HCT116 (cell line): ENCODE measurements at regions not wholly inside any gene's neighbourhood (a gene's known extent, or its start where the extent isn't known, plus 50 kb on each side); places are given as distances from the start of the nearest gene placed in this dataset.

Experiments used
- ATF3 ChIP-seq: IDR thresholded peaks from 2 replicates; pipeline ENCODE4 v1.6.1; 2012
- EGR1 ChIP-seq: IDR thresholded peaks from 2 replicates; pipeline ENCODE4 v1.6.1; 2012; ENCODE audit warnings: low read depth
- ELF1 ChIP-seq: IDR thresholded peaks from 2 replicates; pipeline ENCODE4 v1.6.1; 2012; ENCODE audit warnings: low read depth, borderline replicate concordance
- EZH2 ChIP-seq: fragments of 200-600 bp; sonication (generic); IDR thresholded peaks from 2 replicates; pipeline ENCODE4 v1.6.1; 2017; ENCODE audit warnings: antibody characterized with exemption, mixed run types
- EZH2phosphoT487 ChIP-seq: fragments of 200-600 bp; IDR thresholded peaks from 2 replicates; pipeline ENCODE4 v1.6.1; 2018; ENCODE audit warnings: antibody characterized with exemption, borderline replicate concordance
- JUND ChIP-seq: IDR thresholded peaks from 2 replicates; pipeline ENCODE4 v1.6.1; 2012
- MAX ChIP-seq: IDR thresholded peaks from 2 replicates; pipeline ENCODE4 v1.6.1; 2012
- POLR2A ChIP-seq: IDR thresholded peaks from 2 replicates; pipeline ENCODE4 v1.7.0; 2011; ENCODE audit warnings: borderline replicate concordance; ENCODE audit not compliant: insufficient read depth, insufficient read length; ENCODE audit errors: extremely low read depth
- POLR2AphosphoS5 ChIP-seq: IDR thresholded peaks from 2 replicates; pipeline ENCODE4 v1.6.1; 2011; ENCODE audit warnings: mild to moderate bottlenecking, low read depth, low read length, moderate library complexity
- RAD21 ChIP-seq: IDR thresholded peaks from 2 replicates; pipeline ENCODE4 v1.6.1; 2012; ENCODE audit warnings: low read depth, mild to moderate bottlenecking
- SP1 ChIP-seq: IDR thresholded peaks from 2 replicates; pipeline ENCODE4 v1.6.1; 2012; ENCODE audit warnings: low read depth
- YY1 ChIP-seq: IDR thresholded peaks from 2 replicates; pipeline ENCODE4 v1.6.1; 2011; ENCODE audit warnings: low read length, low read depth, moderate library complexity, mild to moderate bottlenecking; ENCODE audit not compliant: insufficient replicate concordance; ENCODE audit errors: extremely low read depth
- TF ChIP-seq, protein P1 (sequence below), 3 experiments: fragments of 200-600 bp in 1 of 3; sonication (generic) in 1 of 3; IDR thresholded peaks in 2 of 3; conservative IDR thresholded peaks in 1 of 3; 2 replicates each; pipeline ENCODE4 v1.5.1; 2012 to 2017; ENCODE audit warnings: low read depth in 2 of 3, low read length in 2 of 3, antibody characterized with exemption in 1 of 3, borderline replicate concordance in 1 of 3, control low read depth in 1 of 3, mild to moderate bottlenecking in 1 of 3, mixed read lengths in 1 of 3, mixed run types in 1 of 3, moderate library complexity in 1 of 3; ENCODE audit not compliant: insufficient read depth in 1 of 3
- TF ChIP-seq, protein P2 (sequence below): IDR thresholded peaks from 2 replicates; pipeline ENCODE4 v1.6.1; 2012; ENCODE audit warnings: low read depth

DNA sequence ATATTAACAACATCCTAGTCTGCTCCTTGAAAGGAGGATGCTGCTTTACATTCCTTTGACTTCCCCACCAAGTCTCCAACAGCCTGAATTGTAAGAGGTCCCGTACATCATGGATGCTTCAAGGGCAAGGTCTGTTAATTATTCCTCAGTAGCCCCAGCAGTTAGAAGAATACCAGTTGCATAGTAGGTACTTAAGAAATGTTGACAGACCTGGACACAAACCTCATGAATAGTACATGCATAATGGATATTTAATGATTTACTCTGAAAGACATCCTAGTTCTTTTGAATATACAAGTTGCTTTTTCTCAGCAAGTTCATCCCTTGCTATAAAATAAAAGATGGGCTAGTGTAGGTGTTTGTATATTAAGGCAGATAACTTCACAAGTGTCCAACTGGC, 112.1 kb upstream of the DPYD start:
- no peak for TF ChIP-seq ELF1
- TF ChIP-seq, protein P1, sequence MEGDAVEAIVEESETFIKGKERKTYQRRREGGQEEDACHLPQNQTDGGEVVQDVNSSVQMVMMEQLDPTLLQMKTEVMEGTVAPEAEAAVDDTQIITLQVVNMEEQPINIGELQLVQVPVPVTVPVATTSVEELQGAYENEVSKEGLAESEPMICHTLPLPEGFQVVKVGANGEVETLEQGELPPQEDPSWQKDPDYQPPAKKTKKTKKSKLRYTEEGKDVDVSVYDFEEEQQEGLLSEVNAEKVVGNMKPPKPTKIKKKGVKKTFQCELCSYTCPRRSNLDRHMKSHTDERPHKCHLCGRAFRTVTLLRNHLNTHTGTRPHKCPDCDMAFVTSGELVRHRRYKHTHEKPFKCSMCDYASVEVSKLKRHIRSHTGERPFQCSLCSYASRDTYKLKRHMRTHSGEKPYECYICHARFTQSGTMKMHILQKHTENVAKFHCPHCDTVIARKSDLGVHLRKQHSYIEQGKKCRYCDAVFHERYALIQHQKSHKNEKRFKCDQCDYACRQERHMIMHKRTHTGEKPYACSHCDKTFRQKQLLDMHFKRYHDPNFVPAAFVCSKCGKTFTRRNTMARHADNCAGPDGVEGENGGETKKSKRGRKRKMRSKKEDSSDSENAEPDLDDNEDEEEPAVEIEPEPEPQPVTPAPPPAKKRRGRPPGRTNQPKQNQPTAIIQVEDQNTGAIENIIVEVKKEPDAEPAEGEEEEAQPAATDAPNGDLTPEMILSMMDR (IDR thresholded peaks at IDR 0.05 in 2 of 3, conservative IDR thresholded peaks at IDR 0.05 in 1 of 3; ENCODE audit: borderline replicate concordance in 1 of 3, insufficient read depth in 1 of 3, low read depth in 2 of 3, low read length in 2 of 3): no peak
- no peak for TF ChIP-seq SP1
- TF ChIP-seq EZH2: no peak
- TF ChIP-seq RAD21: no peak
- no peak for TF ChIP-seq POLR2A
- TF ChIP-seq MAX: no peak
- no peak for TF ChIP-seq POLR2AphosphoS5
- no peak for TF ChIP-seq JUND
- TF ChIP-seq, protein P2, sequence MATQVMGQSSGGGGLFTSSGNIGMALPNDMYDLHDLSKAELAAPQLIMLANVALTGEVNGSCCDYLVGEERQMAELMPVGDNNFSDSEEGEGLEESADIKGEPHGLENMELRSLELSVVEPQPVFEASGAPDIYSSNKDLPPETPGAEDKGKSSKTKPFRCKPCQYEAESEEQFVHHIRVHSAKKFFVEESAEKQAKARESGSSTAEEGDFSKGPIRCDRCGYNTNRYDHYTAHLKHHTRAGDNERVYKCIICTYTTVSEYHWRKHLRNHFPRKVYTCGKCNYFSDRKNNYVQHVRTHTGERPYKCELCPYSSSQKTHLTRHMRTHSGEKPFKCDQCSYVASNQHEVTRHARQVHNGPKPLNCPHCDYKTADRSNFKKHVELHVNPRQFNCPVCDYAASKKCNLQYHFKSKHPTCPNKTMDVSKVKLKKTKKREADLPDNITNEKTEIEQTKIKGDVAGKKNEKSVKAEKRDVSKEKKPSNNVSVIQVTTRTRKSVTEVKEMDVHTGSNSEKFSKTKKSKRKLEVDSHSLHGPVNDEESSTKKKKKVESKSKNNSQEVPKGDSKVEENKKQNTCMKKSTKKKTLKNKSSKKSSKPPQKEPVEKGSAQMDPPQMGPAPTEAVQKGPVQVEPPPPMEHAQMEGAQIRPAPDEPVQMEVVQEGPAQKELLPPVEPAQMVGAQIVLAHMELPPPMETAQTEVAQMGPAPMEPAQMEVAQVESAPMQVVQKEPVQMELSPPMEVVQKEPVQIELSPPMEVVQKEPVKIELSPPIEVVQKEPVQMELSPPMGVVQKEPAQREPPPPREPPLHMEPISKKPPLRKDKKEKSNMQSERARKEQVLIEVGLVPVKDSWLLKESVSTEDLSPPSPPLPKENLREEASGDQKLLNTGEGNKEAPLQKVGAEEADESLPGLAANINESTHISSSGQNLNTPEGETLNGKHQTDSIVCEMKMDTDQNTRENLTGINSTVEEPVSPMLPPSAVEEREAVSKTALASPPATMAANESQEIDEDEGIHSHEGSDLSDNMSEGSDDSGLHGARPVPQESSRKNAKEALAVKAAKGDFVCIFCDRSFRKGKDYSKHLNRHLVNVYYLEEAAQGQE: no peak
- no peak for TF ChIP-seq ATF3
- no peak for TF ChIP-seq EGR1
- TF ChIP-seq EZH2phosphoT487: no peak
- TF ChIP-seq YY1: no peak
